SKM-1 (cell line): ENCODE measurements at regions not wholly inside any gene's neighbourhood (a gene's known extent, or its start where the extent isn't known, plus 50 kb on each side); places are given as distances from the start of the nearest gene placed in this dataset.

Experiments
- DNase-seq: peaks from one replicate; lab custom pipeline; 2025; ENCODE audit not compliant: unreplicated experiment; lab: John Stamatoyannopoulos, UW

- DNase-seq = no peak
Observed at GRCh38 chr2:128563348-128563687, 244.7 kb upstream of the HS6ST1 start.

- DNase-seq = no peak
Observed at GRCh38 chr2:128564131-128564530, 245.5 kb upstream of the HS6ST1 start.

GRCh38 chr2:128564551-128564950 lies 245.9 kb upstream of the HS6ST1 start:
- no peak for DNase-seq

GRCh38 chr2:128565441-128565840 lies 246.8 kb upstream of the HS6ST1 start:
- DNase-seq = no peak

- DNase-seq = no peak
Observed at GRCh38 chr2:128566671-128567070, 248.0 kb upstream of the HS6ST1 start.

GRCh38 chr2:128568106-128568505 lies 249.4 kb upstream of the HS6ST1 start:
- no peak for DNase-seq

GRCh38 chr2:128573116-128573515 lies 254.4 kb upstream of the HS6ST1 start:
- no peak for DNase-seq

GRCh38 chr2:128573531-128573930 lies 254.9 kb upstream of the HS6ST1 start:
- DNase-seq = no peak

GRCh38 chr2:128577141-128577930 lies 258.7 kb upstream of the HS6ST1 start:
- no peak for DNase-seq

GRCh38 chr2:128578406-128579390 lies 260.0 kb upstream of the HS6ST1 start:
- no peak for DNase-seq

- no peak for DNase-seq
Observed at GRCh38 chr2:128579825-128580224, 261.2 kb upstream of the HS6ST1 start.

- no peak for DNase-seq
Observed at GRCh38 chr2:128580988-128581848, 262.6 kb upstream of the HS6ST1 start.

- no peak for DNase-seq
Observed at GRCh38 chr2:128581849-128582244, 263.2 kb upstream of the HS6ST1 start.

GRCh38 chr2:128584296-128584890 lies 265.7 kb upstream of the HS6ST1 start:
- DNase-seq = no peak

- no peak for DNase-seq
Observed at GRCh38 chr2:128585706-128586105, 267.0 kb upstream of the HS6ST1 start.

- DNase-seq = no peak
Observed at GRCh38 chr2:128589681-128590080, 271.0 kb upstream of the HS6ST1 start.

GRCh38 chr2:128590309-128591021 lies 271.8 kb upstream of the HS6ST1 start:
- no peak for DNase-seq

- no peak for DNase-seq
Observed at GRCh38 chr2:128591022-128591860, 272.6 kb upstream of the HS6ST1 start.
